Sciatic nerve (tissue), 2 donors: ENCODE measurements at regions not wholly inside any gene's neighbourhood (a gene's known extent, or its start where the extent isn't known, plus 50 kb on each side); places are given as distances from the start of the nearest gene placed in this dataset.
A peak's percentile ranks its signal among the peaks of the same experiment; 100 is the strongest.
"Not testable (repeated sequence)": the region's sequence is repeated elsewhere in the genome, so short reads cannot be mapped to it uniquely, and the experiment has no call there.

Experiments
- ATAC-seq: fragments of 200-7000 bp; cut with Tn5 transposase; one replicate; pipeline ENCODE4 v1.9.1; 2020; ENCODE audit warnings: mild to moderate bottlenecking, moderate library complexity
- DNase-seq: peaks from one replicate; pipeline ENCODE4 v3.0.0-alpha.2; 2020; ENCODE audit warnings: low spot score
- intact Hi-C: fragments of 100-400 bp; cut with DNase I; formaldehyde crosslinking; loops from one replicate; pipeline ENCODE4 v1.14.2; 2022
- donor health status: DM: no; HTN: no; CAD: no.
- donor health status: DM: no; HTN: no; CAD: no.

DNA sequence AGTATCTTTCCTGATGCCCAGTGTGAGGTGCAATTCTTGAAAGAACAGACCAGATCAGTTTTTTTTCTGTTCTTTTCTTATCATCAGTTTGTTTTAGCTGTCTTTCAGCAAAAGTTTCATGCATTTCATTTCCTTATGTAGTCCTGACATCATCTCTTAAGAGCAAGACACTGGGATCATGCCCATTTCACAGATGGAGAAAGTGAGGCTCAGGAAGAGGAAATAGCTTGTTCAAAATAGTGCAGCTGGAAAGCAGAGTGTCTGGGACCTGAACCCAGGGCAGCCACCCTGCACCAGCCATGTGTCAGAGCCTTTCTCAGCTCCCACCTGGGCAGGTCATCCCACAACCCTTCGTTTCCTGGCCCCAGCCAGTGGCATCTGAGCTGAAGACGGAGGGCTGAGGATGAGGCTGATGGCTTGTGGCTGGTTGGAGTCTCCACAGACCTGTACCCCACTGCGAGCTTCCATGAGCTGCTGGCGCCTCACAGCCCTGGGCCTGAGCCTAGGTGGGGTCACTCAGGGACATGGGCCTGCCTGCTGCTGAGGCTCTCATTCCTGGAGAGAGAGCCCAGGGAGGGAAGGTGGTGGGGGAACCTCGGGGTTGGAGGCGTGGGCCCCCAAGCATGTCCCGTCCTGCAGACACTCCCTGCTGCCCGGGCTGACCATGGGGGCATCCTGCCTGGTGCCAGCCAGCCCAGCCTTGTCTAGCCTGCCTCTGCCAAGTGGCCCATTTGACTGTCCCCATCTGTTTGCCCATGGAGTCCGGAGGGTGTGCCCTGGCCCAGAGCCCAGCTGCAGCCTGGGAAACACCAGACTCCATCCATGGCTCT is 61.8 kb downstream of the SMIM38 start:
- ATAC-seq (no peak), DNase-seq (peak; percentile 39)
- intact Hi-C loops: loop anchor here (10.0 kb wide), 1 partner anchor 83 kb away; no protein-coding TSS in a partner anchor

DNA sequence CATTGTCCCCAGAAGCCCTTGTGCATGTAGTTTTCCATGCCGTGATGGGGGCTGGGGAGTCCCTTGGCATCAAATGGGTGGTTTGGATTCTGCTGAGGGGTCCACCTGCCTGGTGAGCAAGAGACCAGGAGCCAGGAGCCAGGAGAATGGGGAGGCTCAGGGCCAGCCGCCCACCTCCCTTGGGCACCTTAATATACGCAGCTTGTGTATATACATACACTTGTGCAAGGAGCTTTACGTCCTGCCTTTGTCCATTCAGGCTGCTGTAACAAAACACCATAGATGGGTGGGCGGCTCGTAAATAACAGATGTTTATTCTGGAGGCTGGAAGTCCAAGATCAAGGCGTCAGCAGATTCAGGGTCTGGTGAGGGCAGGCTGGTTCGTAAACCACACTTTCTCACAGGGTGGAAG is 62.5 kb downstream of the SMIM38 start:
- intact Hi-C loops: loop anchor here (10.0 kb wide), 1 partner anchor 83 kb away; no protein-coding TSS in a partner anchor
- ATAC-seq (no peak), DNase-seq (peak; percentile 39)

- DNase-seq: peak; percentile 38
- no peak for ATAC-seq
- intact Hi-C loops: loop anchor here (10.0 kb wide), 1 partner anchor 84 kb away; no protein-coding TSS in a partner anchor
Measured at GRCh38 chr11:69218946-69219720, 63.4 kb downstream of the SMIM38 start.

DNA sequence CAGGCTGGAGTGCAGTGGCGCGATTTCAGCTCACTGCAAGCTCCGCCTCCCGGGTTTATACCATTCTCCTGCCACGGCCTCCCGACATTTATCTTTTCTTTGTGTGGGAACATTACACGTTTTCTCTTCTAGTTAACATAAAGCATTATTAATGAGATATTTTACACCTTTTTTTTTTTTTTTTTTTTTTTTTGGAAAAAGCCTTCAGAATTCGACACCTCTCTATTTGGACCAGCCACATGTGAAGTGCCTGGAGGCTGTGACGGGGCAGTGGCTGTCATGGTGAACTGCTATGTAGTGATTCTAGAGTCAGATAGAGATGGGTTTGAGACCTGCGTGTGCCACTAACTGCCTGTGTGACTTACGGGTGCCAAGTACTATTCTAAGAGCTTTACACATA is 64.3 kb downstream of the SMIM38 start:
- ATAC-seq (no peak), DNase-seq (peak; percentile 27)
- intact Hi-C loops: loop anchor here (10.0 kb wide), 1 partner anchor 85 kb away; no protein-coding TSS in a partner anchor

DNA sequence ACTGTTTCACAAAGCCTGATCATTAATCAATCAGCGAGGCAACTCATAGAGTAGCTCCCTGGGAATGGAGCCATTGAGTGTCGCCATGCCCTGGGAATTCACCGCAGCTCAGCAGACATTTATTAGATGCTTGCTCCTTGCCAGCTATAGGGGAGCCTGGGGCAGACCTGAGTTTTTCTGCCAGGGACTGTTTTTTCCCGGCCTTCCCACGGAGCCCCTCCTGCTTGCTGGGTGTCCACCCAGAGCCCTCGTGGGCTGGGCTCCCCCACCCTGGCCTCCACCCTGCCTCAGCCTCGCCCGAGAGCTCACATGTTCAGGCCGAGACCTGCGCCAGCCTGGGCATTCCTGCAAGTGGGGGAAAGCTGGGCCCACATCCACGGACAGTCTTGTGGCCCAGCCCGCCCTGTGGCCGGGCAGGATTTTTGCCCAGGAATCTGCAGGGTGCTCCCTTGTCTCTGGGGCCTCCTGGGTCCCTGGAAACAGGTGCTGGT is 64.9 kb downstream of the SMIM38 start:
- intact Hi-C loops: no loop called here
- ATAC-seq (peak; percentile 48), DNase-seq (peak; percentile 50)

DNA sequence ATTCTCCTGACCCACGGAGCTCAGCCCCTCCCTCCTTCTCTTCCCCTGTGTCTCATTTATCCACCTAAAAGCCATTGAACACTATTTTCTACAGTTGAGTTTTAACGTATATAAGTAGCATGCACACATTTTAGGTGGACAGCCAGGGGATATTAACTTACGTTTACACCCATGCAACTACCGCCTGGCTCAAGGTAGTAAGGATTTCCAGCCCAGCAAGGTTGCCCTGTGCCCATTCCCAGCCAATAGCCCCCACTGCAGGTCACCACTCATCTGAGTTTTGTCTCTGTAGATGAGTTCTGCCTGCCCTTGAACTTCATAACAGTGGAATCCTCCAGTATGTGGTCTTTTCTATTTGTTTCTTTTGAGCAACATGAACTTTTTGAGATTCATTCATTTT is 65.4 kb downstream of the SMIM38 start:
- peak; percentile 12 for DNase-seq
- intact Hi-C loops: no loop called here
- ATAC-seq: no peak

DNA sequence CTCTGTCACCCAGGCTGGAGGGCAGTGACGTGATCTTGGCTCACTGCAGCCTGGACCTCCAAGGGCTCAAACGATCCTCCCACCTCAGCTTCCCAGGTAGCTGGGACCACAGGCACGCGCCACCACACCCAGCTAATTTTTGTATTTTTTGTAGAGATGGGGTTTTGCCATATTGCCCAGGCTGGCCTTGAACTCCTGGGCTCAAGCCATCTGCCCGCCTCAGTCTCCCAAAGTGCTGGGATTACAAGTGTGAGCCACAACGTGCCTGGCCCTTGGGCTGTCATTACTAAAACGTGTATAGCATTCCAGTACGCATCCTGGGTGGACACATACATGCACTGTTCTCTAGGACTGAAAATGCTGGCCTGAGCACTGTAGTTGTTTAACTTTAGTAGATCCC is 65.9 kb downstream of the SMIM38 start:
- ATAC-seq, intact Hi-C loops: not testable (repeated sequence)
- peak; percentile 8 for DNase-seq

- ATAC-seq (no peak), DNase-seq (peak; percentile 14)
- intact Hi-C loops: no loop called here
Measured at GRCh38 chr11:69227271-69227670, 66.7 kb upstream of the MYEOV start.

- intact Hi-C loops: no loop called here
- DNase-seq: peak; percentile 32
- no peak for ATAC-seq
Measured at GRCh38 chr11:69229511-69229910, 64.4 kb upstream of the MYEOV start.

DNA sequence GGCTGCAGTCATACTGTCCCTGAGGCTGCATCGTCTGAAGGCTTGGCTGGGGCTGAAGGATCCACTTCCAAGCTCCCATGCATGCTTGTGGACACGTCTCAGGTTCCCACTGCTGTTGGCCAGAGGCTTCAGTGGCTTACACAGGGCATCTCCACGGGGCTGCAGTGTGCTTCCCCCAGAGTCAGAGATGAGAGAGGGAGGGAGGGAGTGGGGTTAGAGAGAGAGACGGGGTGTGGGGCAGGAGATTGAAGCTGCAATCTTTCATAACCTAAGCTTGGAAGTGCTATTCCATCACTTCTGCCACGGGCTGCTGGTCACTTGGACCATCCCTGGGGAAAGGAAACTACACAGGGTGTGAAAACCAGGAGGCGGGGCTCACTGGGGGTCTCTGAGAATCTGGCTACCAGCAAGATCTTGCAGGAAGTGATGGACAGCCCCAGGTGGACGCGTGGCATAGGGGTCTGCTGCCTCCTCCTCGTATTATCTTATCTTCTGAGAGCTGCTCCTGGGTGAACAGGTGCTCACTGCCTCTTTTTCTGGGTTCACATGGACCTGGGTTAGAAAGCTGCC is 63.0 kb upstream of the MYEOV start:
- DNase-seq (peak; percentile 22), ATAC-seq (no peak)

DNA sequence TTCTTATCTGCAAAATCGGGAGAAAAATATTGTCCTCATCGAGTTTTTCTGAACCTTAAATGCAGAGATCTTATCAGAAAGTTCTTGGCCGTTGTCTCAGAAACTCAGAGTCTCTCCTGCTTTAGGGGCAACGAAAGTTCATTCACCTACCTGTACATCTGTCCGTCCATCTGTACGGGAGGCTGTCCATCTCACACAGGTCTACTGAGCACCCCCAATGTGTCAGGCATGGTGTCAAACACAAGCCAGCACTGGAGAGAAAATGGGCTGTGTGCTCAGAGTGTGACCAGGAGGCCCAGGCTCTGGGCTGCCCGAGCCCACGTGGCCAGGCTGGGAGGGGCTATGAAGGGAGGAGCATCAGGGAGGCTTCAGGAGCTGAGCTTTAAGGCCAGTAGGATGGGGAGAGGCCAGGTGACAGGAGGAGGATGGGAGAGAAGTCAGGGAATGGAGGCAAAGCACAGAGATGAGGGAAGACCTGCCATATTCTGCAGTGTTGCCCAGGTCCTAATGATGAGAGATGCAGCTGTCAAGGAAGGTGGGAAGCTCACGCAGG is 62.4 kb upstream of the MYEOV start:
- DNase-seq (peak; percentile 10), ATAC-seq (no peak)
- intact Hi-C loops: loop anchor here (5.0 kb wide), 1 partner anchor 1544 kb away; no protein-coding TSS in a partner anchor

More for the DNA sequence above, 63.0 kb upstream of the MYEOV start:
- intact Hi-C loops: loop anchor here (5.0 kb wide), 1 partner anchor 1544 kb away; no protein-coding TSS in a partner anchor

DNA sequence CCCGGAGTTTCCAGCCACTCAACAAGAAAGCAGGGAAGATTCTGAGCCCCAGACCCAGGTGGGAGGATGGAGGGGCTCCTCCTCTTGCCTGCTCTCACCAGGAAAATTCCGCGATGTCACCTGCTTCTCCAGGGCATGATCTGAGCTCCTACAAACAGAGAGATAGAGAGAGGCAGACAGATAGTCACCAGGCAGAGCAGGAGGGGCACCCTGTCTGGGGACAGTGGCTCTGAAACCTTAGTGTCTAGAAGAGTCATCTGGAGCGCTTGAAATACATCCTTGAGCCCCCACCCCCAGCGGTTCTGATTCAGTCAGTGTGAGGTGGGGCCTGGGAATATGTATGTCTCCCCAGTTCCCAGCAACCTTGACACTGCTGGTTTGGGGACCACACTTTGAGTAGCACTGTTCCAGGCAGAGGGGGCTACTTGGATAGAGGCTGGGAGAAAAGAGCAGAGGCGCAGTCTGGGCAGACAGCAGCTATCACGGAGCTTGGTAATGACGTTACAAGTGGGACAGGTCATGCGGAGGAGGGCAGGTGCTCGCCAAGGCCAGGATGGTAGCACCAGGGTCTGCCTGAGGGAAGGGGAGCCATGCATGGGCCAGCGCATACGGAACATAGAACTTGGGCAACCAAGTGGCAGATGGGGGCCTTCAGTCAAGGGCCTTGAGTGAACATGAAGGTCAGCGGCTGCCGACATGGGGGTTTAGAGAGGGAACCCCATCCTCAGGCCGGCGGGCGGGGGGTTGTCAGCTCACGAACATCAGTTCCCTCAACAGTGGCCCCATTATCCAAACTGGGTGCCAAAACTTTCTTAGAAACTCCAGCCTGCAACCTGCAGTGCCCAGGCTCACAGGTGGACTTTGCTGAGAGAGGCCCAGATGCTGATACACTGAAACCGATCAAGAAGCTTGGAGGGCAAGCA is 60.9 kb upstream of the MYEOV start:
- no peak for ATAC-seq
- peak; percentile 37 for DNase-seq
- intact Hi-C loops: loop anchor here (5.0 kb wide), 1 partner anchor 1546 kb away; no protein-coding TSS in a partner anchor

DNA sequence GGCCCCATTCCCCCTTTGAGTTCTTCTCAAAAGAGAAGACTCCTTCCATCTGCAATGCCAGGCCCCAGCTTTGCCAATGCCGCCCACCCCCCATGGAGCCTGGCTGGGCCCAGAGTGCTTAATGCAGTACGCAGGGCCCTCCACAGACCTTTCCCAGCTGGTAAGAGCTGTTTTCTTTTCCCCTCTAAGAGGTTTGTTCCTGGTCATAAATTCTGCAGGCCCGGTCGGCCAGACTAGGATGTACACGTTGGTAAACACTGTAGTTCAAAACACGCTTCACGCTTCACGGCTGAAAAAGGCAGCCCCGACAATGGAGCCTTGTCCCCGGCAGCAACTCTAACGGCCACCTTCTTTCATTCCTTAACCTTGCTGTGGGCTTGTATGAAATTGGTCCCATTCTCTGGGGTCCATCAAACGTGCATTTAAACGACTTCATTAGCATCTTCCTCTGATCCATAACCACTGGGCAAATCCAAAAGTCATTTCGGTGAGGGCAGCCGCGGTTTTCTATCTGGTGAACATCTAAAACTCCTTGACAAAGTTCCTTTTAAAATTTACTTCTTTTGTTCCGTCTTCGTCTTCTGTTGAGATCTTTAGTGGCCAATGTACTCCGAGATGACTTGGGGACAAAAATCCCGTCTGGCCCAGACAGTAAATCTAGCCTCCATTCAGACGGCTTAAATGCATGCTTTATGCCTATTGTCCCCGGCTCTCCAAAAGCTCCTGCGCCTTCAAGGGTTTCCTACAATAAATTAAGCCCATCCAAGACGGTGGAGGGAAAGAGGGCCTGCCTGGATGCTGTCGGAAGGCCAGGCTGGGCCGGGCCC is 60.0 kb upstream of the MYEOV start:
- peak; percentile 43 for DNase-seq
- intact Hi-C loops: loop anchor here (5.0 kb wide), 1 partner anchor 1547 kb away; no protein-coding TSS in a partner anchor
- ATAC-seq: no peak

- peak; percentile 13 for DNase-seq
- intact Hi-C loops: loop anchor here (5.0 kb wide), 1 partner anchor 1548 kb away; no protein-coding TSS in a partner anchor
- ATAC-seq: no peak
Measured at GRCh38 chr11:69234740-69235710, 58.9 kb upstream of the MYEOV start.

DNA sequence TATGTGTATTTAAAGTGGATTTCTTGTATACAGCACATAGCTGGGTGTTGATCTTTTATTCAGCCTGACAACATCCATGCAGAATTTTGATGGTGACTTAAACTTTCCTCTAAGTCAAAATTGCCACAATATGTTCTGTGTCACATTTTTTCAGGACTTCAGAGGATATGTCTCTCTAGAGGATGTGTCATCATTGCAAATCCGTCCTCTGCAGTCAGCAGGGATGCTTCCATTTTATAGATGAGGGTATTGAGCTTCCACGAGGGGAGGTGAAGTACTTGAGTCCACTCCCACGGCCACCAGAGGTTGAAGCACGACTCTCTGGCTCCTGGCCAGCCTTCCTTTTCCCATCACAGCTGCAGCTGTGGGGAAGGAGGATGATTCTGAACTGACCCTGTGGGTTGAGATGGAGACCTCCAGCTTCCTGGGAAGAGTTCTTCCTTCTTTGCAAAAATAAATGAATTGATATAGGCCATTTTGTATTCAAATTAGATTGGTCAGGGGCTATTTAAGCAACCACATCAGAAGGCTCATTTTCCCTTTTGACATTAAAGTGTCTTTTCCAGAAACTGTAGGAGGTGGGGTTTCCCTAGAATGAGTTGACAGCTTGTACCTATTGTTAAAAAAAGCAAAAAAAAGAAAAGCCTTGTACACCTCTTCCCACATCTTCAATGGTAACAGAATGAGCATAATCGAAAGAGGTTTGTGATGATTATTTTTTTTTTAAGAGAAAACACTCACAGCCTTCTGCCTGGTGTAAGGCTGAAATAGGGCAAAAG is 55.2 kb upstream of the MYEOV start:
- intact Hi-C loops: no loop called here
- ATAC-seq (no peak), DNase-seq (no peak)
